HG02610 (cell line): ENCODE measurements at regions not wholly inside any gene's neighbourhood (a gene's known extent, or its start where the extent isn't known, plus 50 kb on each side); places are given as distances from the start of the nearest gene placed in this dataset.

ENCODE experiments used
- ATAC-seq: cut with Tn5 transposase; IDR thresholded peaks from one replicate; pipeline ENCODE4 v1.9.1; 2021; ENCODE audit warnings: mild to moderate bottlenecking, moderate library complexity; ENCODE audit not compliant: unreplicated experiment

GRCh38 chr1:175829845-175830244 lies 86.5 kb upstream of the TNR start:
- no peak for ATAC-seq

DNA sequence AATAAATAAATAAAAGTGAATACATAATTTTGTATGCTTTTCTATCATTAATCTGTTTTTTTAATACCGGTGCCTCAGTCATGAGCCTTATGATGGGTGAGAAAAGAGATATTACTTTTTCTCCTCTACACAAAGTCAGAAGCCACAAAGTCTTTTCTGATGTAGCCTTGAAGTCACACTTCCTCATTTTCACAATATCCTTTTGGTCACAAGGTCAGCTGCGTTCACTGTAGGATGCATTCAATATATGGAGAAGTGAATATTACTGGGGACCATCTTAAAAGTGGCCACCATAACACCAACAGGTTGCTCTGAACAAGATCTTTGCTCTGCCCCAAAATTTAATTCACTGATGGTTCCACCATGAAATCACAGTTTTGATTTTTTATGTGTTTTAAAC lies 83.3 kb upstream of the TNR start:
- ATAC-seq: no peak

- no peak for ATAC-seq
Observed at GRCh38 chr1:175824079-175824478, 80.7 kb upstream of the TNR start.

- ATAC-seq: no peak
Observed at GRCh38 chr1:175823406-175823805, 80.0 kb upstream of the TNR start.

DNA sequence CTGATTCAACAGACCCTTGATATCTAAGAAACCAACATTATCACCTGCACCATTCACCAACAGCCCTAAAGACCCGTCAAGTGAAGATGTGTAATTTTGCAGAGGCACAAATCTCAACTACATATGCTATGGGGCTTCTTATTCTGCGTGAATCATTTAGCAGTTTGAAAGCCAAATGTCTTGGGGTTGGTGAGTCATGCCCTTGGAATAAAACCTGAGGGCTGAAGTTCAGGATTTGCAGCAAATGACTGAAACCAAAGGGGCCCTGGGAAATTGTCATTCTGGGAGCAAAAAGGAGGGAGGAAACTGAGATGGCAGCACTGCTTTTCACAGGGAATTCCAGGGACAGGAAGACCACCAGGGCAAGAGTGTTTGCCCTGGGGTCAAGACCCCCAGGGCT lies 79.2 kb upstream of the TNR start:
- no peak for ATAC-seq

- ATAC-seq: no peak
Observed at GRCh38 chr1:175820456-175821025, 77.1 kb upstream of the TNR start.

DNA sequence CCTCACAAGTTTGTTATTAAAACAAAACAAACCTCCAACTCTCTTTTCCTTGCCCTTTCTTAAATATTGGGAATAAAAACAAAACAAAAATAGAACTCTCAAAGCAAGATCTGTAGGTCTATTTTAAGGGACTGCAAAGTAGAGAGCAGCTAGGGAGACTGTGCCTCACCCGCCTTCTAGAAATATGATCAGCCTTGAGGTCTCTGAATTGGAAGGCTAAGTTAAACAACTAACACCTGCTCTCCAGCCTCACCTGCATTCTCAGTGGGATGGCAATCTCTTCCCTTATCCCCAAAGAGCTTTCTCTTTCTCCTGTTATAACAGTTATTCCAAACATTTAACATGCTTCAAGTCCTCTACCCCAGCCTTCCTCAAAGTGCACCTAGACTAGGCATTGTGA lies 75.5 kb upstream of the TNR start:
- ATAC-seq: no peak

DNA sequence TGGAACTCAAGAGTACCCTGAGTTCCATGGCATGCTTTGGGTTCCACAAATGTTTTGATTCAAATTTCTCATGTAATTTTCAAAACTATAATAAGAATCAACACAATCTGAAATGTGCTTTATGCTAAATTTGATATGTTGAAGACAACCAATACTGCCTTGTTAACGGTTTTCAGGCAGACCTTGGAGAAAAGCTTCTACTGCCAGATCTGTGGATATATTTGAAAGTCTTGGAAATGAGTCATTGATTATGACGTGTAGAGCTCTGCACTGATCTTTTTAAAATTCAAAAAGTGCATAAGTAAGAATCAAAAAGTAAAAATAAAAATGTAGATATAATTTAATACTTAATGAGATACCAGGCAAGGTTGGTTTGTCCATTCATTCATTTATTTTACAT lies 74.0 kb upstream of the TNR start:
- no peak for ATAC-seq

DNA sequence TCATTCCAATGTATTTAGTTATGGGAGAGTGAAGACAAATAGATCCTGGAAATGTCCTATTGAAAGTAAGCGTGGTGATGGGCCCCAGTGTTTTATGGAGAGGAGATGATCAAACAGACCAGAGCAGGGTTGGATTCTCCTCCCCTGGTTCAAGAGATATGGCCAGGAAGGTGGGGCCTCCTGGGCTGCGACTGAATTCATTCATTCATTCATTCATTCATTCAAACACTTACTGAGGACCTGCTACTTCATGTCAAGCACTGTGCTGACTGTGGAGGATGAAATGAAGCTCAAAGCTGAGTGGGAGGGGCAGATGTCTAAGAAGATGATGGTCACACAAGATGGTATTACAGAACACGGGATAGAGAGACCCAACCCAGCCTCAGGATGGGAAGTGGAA lies 71.5 kb upstream of the TNR start:
- ATAC-seq: no peak

- ATAC-seq: no peak
Observed at GRCh38 chr1:175812936-175813335, 69.5 kb upstream of the TNR start.

DNA sequence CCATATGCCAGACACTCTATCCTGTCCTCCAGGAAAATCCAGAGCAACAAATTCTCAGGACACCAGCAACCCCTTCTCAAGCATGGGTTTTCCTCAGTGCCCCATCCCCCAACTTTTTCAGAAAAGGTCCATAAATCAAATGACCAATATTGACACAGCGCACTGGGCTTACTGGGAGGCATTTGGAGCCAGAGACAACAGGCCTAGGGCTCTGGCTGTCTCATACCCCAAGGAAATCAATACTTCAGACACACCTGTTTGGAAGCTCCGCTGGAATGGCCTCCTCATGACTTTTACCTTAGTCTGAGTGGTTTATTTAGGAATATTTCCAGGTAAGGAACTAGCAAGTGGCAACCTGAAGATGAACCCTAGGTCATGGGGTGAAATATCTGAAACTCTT lies 66.9 kb upstream of the TNR start:
- ATAC-seq: no peak

DNA sequence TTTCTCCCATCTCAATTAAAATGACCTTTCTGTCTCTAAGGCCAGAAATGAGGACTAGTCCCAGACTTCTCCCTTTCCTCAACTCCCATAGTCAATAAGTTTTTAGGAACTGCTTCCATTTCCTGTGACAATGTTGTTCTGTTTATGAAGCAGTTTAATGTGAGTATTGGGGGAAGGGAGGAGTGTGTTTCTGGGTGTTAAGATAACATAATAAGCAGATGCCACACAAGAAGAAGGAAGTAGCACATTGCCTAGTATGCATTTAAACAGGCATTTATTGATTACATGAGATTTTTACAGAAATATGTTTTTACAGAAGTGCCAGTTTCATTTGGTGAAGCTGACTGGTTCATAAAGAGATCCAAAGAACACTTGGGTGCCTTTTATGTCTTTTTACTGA lies 65.6 kb upstream of the TNR start:
- no peak for ATAC-seq

- no peak for ATAC-seq
Observed at GRCh38 chr1:175808573-175808972, 65.2 kb upstream of the TNR start.

GRCh38 chr1:175804561-175804960 lies 61.2 kb upstream of the TNR start:
- no peak for ATAC-seq

DNA sequence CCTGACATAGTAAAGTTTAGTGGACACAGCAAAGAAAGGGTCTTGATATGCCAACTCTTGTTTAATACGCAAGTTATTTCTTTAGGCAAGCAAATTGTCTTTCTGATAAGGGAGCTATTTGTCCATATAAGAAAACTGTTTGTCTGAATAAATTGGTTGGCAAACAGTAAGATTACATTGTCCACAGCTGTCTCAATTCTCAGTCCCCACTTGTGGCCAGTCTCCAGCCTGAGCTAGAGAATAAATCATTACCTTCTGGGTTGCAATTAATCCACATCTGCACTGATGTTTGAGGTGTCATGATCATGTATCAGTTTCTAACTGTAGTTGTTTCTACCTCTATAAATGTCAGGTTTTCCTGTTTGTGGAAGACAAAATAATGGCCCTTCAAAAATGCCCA lies 60.0 kb upstream of the TNR start:
- ATAC-seq: no peak

DNA sequence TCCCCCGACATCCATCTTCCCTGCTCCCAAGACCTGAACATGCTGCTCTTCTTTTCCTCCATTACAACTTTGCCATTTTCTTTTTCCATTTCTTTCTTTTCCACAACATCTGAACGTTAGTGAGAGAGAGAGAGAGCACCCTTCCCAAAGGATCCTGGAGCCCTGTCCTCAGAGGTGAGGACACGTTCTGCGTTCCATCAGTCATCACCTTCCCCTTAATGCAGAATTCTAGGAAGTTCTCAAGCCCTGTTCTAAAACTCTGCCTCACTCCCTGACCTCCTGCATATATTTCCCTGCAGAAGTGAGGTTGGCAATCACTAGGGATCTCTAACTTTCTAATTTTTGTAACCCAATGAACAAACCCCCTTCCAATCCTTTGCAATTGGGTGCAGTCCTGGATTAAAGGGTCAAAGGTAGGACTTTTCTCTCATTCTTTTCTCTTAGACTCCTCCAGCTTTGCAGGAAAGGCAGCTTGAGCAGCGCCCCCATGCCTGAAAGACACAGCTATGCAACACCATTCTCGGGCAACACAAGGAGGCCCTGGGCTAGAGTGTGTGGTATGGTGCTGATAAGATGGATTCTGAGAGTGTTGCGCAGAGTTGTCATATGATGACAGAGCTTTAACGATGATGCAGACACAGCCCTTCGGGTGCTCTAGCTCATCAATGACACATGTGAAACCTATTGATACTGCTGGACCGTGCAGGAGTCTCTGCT lies 59.2 kb upstream of the TNR start:
- ATAC-seq: no peak

GRCh38 chr1:175801979-175802378 lies 58.6 kb upstream of the TNR start:
- ATAC-seq: no peak

DNA sequence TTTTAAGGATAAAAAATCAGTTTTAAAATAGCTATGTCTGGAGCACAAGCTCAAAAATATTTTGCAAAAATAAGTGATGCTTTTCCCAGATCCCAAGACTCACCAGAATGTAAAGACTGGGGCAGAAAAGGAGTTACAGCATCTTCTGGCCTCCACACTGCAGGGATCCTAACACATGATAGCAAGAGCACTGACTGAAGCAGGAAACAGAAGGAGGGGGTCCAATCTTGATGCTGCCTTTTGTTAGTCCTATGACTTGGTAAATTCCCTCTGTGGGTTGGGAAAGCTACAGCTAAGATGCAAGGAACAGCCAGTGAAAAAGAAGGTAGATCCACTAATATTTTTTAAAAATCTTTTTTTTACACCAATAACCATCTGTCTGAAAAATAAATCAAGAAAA lies 54.2 kb upstream of the TNR start:
- no peak for ATAC-seq

- ATAC-seq: no peak
Observed at GRCh38 chr1:175794586-175794985, 51.2 kb upstream of the TNR start.

GRCh38 chr1:175793617-175794016 lies 50.2 kb upstream of the TNR start:
- ATAC-seq: no peak
